KMS-11 (cell line): ENCODE measurements at regions not wholly inside any gene's neighbourhood (a gene's known extent, or its start where the extent isn't known, plus 50 kb on each side); places are given as distances from the start of the nearest gene placed in this dataset.

Source experiments
- H2AFZ ChIP-seq: fragments of 200-600 bp; sonication (generic); 2 replicates; pipeline ENCODE4 v1.6.1; 2016; ENCODE audit warnings: antibody characterized with exemption, mixed run types, low read depth
- H3K27ac ChIP-seq: fragments of 200-600 bp; sonication (generic); 2 replicates; pipeline ENCODE4 v1.6.1; 2016; ENCODE audit warnings: mild to moderate bottlenecking, mixed run types
- H3K27me3 ChIP-seq: fragments of 200-600 bp; sonication (generic); 2 replicates; pipeline ENCODE4 v1.6.1; 2017; ENCODE audit warnings: mild to moderate bottlenecking, low read depth, mixed run types, moderate library complexity; ENCODE audit not compliant: insufficient read depth
- H3K36me3 ChIP-seq: fragments of 200-600 bp; sonication (generic); 2 replicates; pipeline ENCODE4 v1.6.1; 2017; ENCODE audit warnings: mild to moderate bottlenecking, mixed run types; ENCODE audit not compliant: insufficient read depth
- H3K4me1 ChIP-seq: fragments of 200-600 bp; sonication (generic); 2 replicates; pipeline ENCODE4 v1.6.1; 2016; ENCODE audit warnings: mild to moderate bottlenecking, low read depth, mixed run types; ENCODE audit not compliant: poor library complexity, severe bottlenecking
- H3K4me2 ChIP-seq: fragments of 200-600 bp; sonication (generic); 2 replicates; pipeline ENCODE4 v1.7.0; 2016; ENCODE audit warnings: mild to moderate bottlenecking, mixed run types
- H3K4me3 ChIP-seq: fragments of 200-600 bp; sonication (generic); IDR thresholded peaks from 2 replicates; pipeline ENCODE4 v1.6.1; 2017; ENCODE audit warnings: low read depth, low read length, mixed read lengths; ENCODE audit not compliant: insufficient read depth
- H3K79me2 ChIP-seq: fragments of 200-600 bp; sonication (generic); 2 replicates; pipeline ENCODE4 v1.6.1; 2016; ENCODE audit warnings: low read depth, mixed run types; ENCODE audit not compliant: insufficient read depth
- H3K9ac ChIP-seq: fragments of 200-600 bp; sonication (generic); 2 replicates; pipeline ENCODE4 v1.6.1; 2016; ENCODE audit warnings: mild to moderate bottlenecking, mixed run types
- H4K20me1 ChIP-seq: fragments of 200-600 bp; sonication (generic); 2 replicates; pipeline ENCODE4 v1.6.1; 2016; ENCODE audit warnings: mild to moderate bottlenecking, mixed run types; ENCODE audit not compliant: insufficient read depth
- CTCF ChIP-seq: fragments of 200-600 bp; sonication (generic); conservative IDR thresholded peaks from 2 replicates; pipeline ENCODE4 v1.6.1; 2017; ENCODE audit warnings: low read depth, mild to moderate bottlenecking, antibody characterized with exemption, low read length, moderate library complexity, mixed read lengths

DNA sequence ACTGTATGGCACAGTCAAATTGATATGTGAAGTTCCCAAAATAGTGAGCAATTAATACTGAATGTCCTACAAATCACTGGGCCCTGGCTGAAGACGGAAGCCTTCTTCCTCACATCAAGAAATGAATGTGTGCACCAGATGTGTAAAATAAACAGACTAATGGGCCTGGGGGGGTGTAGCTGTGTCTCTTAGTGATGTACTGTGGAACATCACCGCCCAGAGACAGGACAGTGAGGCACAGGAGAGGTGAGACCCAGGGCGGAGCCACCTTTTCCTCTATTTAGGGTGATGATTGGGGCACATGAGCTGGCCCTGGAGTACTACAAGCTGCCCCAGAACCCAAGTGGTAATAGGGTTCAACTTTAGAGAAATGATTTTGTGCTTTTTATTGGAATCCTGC is 368.5 kb upstream of the ARID1B start:
- Histone ChIP-seq H3K36me3 (no peaks in the 10 kb centered on the region), H3K4me3 (no peak overlapping the region), H2AFZ (no peak overlapping the region), H4K20me1 (no peaks in the 10 kb centered on the region), H3K27me3 (no peaks in the 10 kb centered on the region), H3K4me1 (no peaks in the 10 kb centered on the region), H3K4me2 (no peak overlapping the region), H3K9ac (no peak overlapping the region), H3K79me2 (no peaks in the 10 kb centered on the region), H3K27ac (no peak overlapping the region)
- no peak for TF ChIP-seq CTCF

DNA sequence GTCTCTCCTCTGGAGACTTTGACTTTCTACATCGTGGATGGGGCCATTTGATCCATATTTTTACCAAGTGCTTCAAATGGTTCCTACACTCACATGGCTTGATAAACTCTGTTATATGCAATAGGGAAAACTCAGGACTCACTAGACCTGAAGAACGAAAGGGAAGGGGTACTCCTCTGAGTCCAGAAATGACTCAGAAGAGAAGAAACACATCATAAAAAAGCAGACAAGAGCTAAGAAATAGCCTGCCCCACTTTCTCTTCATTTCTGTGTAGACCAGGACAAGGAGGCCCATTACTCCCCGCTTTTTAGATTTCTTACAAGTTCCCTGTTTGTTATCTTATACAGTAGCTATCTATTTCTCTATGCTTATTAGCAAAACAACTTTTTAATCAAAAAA is 369.8 kb upstream of the ARID1B start:
- Histone ChIP-seq H3K27ac (no peak overlapping the region), H3K79me2 (no peaks in the 10 kb centered on the region), H4K20me1 (no peaks in the 10 kb centered on the region), H3K4me1 (no peaks in the 10 kb centered on the region), H3K36me3 (no peaks in the 10 kb centered on the region), H3K4me3 (no peak overlapping the region), H3K4me2 (no peak overlapping the region), H3K27me3 (no peaks in the 10 kb centered on the region), H2AFZ (no peak overlapping the region), H3K9ac (no peak overlapping the region)
- no peak for TF ChIP-seq CTCF

DNA sequence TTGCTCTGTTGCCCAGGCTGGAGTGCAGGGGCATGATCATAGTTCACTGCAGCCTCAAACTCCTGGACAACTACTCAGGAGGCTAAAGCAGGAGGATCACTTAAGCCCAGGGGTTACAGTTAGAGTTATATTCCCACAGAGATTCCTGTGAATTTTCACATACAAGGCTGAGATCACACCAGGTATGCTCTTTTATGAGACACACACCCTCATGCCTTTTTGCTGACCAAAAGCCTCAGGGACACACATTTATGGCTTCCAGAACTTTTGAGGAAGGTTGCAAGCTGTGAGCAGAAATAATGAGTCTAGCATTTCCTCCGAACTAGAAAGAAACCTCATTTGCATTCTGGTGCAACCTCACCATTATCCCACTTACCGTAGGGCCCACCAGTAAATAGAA is 370.5 kb upstream of the ARID1B start:
- H3K27ac ChIP-seq, result no peak overlapping the region
- no peaks in the 10 kb centered on the region for H3K36me3 ChIP-seq
- H2AFZ ChIP-seq, result no peak overlapping the region
- TF ChIP-seq CTCF, result no peak
- H3K4me3 ChIP-seq, result no peak overlapping the region
- no peaks in the 10 kb centered on the region for H3K27me3 ChIP-seq
- H3K4me2 ChIP-seq, result no peak overlapping the region
- no peak overlapping the region for H3K9ac ChIP-seq
- no peaks in the 10 kb centered on the region for H3K79me2 ChIP-seq
- no peaks in the 10 kb centered on the region for H4K20me1 ChIP-seq
- H3K4me1 ChIP-seq, result no peaks in the 10 kb centered on the region

DNA sequence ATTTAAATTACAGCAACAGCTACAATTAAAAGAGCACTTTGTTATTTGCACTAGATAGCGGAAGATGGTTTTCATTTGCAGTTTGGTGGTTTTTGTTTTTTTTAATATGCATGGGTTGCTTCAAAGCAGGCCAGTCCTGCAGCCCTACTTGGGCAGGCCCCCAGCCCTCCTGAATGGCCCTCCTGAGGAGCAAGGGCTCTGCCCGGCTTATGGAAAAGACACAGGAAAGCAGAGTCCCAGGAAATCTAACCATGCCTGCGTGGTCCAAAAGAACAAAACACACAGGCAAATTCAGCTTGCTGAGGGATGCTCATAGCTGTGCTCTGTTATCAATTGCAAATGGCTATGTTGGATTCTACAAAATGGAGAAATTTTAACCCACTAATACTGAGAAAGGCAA is 371.1 kb upstream of the ARID1B start:
- Histone ChIP-seq H3K27ac (no peak overlapping the region), H3K36me3 (no peaks in the 10 kb centered on the region), H3K79me2 (no peaks in the 10 kb centered on the region), H3K4me1 (no peaks in the 10 kb centered on the region), H3K9ac (no peak overlapping the region), H3K4me2 (no peak overlapping the region), H3K4me3 (no peak overlapping the region), H4K20me1 (no peaks in the 10 kb centered on the region), H2AFZ (no peak overlapping the region), H3K27me3 (no peaks in the 10 kb centered on the region)
- no peak for TF ChIP-seq CTCF

DNA sequence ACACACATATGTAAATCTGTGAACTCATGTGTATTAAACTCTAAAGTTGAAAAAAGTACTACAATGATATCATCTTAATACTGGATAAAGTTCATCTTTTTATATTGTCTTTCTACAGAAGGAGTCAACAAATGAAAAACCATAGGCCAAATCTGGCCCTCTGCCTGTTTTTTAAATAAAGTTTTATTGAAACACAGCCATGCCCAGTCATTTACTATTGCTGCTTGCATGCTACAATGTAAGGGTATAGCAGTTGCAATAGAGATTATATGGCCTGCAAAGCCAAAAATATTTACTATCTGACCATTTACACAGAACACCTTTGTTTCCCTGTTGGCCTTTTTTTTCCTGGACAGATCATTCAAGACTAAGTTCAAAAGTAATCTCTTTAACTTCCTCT is 374.6 kb upstream of the ARID1B start:
- no peaks in the 10 kb centered on the region for H4K20me1 ChIP-seq
- peaks cover 13% of the 10 kb centered on the region for H3K4me1 ChIP-seq
- H3K79me2 ChIP-seq, result no peaks in the 10 kb centered on the region
- H3K36me3 ChIP-seq, result no peaks in the 10 kb centered on the region
- H3K4me3 ChIP-seq, result no peak overlapping the region
- H2AFZ ChIP-seq, result no peak overlapping the region
- no peak overlapping the region for H3K9ac ChIP-seq
- H3K27ac ChIP-seq, result no peak overlapping the region
- H3K4me2 ChIP-seq, result no peak overlapping the region
- no peaks in the 10 kb centered on the region for H3K27me3 ChIP-seq
- TF ChIP-seq CTCF, result no peak
